ENCODE measurements at regions not wholly inside any gene's neighbourhood (a gene's known extent, or its start where the extent isn't known, plus 50 kb on each side); places are given as distances from the start of the nearest gene placed in this dataset.
"Not testable (repeated sequence)": the region's sequence is repeated elsewhere in the genome, so short reads cannot be mapped to it uniquely, and the experiment has no call there.

DNA sequence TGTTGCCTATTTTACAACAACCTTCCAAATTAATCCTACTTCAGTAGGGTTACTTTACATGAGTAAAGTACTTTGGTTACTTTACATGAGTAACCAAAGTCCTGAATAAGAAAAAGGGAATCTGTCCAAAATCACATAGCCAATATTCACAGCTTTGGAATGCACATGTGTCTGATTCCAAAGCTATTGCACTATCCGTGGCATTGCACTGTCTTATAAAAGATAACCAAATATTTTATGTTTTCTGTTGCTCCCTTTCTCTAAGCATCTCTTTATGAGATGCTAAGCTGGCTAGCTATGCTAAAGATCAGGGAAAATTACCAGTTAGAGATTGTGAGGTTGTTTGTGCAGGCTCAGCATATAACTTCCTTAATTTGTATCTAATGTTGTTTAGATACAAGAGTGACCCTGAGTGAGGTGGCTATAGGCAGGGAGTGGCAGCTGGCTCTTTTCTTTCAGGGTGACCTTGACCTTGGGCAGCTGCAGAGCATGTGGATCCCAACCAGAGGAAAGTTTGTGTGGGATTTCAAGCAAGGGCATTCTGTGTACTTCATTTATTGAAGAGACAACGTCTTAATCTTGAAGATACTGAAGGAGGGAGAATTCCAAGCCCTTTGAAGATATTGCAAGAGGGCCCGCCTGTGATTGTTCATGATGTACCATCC, 366.1 kb upstream of the ANKRD30A start:
- FAIRE-seq = no peak

DNA sequence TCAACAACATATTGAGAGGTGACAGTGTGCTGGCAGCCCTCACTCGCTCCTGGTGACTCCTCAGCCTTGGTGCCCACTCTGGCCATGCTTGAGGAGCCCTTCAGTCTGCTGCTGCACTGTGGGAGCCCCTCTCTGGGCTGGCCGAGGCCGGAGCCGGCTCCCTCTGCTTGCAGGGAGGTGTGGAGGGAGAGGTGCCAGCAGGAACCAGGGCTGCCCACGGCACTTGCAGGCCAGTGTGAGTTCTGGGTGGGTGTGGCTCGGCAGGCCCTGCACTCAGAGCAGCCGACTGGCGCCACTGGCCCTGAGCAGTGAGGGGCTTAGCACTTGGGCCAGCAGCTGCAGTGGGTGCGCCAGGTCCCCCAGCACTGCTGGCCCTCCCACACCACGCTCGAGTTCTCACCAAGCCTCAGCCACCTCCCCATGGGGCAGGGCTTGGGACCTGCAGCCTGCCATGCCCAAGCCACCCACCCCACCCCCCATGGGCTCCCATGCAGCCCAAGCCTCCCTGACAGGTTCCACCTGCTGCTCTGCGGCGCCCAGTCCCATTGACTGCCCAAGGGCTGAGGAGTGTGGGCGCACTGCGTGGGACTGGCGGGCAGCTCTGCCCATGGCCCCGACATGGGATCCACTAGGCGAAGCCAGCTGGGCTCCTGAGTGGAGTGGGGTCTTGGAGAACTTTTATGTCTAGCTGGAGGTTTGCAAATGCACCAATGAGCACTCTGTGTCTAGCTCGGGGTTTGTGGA, 377.1 kb upstream of the ANKRD30A start:
- no peak for FAIRE-seq

DNA sequence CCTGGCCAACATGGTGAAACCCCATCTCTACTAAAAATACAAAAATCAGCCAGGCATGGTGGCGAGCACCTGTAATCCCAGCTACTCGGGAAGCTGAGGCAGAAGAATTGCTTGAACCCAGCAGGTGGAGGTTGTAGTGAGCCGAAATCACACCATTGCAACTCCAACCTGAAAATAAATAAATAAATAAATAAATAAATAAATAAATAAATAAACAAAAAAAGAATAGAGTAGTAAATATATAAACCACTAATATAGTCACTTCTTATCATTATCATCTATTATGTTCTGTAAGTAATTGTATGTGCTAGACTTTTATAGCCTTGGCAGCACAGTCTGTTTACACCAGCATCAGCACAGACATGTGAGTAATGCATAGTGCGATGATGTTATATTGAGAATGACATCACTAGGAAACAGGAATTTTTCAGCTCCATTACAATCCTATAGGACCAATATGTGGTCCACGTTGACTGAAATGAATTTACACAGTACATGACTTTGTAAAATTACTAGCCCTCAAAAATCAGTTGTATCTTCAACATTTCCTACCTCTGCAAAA, 385.4 kb upstream of the ANKRD30A start:
- no peak for FAIRE-seq

DNA sequence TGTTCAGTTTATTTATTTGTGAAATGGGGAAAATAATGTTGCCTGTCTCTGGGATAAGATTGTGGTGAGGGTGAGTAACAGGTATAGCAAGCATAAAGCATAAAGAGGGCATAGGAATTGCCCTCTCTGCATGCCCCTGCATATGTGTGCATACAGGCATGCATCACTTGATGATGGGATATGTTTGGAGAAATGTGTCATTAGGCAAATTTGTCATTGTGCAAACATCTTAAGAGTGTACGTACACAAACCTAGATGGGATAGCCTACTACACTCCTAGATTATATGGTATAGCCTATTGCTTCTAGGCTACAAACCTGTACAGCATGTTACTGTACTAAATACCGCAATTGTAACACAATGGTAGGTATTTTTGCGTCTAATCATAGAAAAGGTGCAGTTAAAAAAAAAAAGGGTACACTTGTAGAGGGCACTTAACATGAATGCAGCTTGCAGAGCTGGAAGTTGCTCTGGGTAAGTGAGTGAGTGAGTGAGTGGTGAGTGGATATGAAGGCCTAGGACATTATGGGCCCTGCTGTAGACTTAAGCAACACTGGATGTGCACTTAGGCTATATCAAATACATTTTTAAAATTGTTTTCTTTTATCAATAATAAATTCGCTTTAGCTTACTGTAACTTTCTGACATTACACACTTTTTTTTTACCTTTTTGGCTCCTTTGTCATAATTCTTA, 386.5 kb upstream of the ANKRD30A start:
- FAIRE-seq = no peak

DNA sequence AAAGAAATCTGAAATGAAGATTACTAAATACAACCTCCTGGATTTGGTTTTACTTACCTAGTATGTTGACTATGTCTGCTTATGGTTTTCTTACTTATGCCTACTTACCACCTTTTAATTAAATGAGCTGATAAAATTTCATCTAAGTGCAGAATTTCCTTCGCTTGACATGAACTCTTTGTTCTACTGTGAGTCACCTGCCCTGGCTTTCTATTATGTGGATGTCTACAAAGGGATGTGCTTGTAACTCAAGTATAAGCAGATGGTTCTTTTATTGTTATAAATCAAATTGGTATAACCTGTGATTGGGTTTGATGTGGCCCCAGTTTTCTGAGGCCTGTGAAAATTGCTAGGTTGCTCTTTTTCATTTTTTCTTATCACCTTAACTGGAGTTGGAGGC, 389.1 kb upstream of the ANKRD30A start:
- FAIRE-seq = no peak

DNA sequence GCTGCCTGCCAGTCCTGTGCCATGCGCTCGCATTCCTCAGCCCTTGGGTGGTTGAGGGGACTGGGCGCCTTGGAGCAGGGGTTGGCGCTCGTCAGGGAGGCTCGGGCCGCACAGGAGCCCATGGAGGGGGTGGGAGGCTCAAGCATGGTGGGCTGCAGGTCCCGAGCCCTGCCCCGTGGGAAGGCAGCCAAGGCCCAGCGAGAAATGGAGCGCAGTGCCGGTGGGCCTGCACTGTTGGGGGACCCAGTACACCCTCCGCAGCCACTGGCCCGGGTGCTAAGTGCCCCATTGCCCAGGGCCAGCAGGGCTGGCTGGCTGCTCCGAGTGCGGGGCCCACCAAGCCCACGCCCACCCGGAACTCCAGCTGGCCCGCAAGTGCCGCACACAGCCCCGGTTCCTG, 390.8 kb upstream of the ANKRD30A start:
- not testable (repeated sequence) for FAIRE-seq

DNA sequence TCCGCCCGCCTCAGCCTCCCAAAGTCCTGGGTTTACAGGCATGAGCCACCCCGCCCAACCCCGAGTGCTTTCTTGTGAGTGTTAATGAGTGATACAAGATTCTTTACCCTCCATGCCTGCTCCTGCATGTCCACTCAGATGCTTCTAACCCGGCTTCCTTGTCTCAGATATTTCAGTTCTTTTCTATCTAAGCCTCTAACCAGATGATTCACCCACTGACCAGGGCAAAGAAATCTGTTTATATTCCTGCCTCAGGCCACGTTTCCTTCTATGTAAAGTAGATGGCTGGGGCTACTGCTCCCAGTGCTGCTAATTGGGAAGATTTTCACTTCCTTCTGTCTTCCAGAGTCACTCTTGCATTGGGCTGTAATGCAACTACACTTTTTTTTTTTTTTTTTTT, 395.1 kb upstream of the ANKRD30A start:
- no peak for FAIRE-seq

DNA sequence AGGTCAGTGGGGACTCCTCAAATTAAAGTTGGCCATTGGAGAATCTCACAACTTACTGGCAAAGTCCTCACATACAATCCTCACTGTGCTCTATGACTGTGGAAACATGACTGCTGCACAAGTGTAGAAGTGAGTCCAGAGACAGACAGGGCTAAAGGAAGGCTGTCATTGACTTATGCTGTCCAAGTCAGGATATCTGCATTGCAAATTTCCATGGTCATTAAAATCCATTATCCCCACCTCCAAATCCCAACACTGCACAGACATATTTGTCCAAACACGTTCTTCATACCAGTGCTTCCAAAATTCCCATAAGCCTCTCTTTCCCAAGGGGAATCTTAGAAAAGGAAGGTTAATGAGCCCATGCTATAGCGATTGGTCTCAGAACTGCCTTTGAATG, 396.8 kb upstream of the ANKRD30A start:
- no peak for FAIRE-seq

DNA sequence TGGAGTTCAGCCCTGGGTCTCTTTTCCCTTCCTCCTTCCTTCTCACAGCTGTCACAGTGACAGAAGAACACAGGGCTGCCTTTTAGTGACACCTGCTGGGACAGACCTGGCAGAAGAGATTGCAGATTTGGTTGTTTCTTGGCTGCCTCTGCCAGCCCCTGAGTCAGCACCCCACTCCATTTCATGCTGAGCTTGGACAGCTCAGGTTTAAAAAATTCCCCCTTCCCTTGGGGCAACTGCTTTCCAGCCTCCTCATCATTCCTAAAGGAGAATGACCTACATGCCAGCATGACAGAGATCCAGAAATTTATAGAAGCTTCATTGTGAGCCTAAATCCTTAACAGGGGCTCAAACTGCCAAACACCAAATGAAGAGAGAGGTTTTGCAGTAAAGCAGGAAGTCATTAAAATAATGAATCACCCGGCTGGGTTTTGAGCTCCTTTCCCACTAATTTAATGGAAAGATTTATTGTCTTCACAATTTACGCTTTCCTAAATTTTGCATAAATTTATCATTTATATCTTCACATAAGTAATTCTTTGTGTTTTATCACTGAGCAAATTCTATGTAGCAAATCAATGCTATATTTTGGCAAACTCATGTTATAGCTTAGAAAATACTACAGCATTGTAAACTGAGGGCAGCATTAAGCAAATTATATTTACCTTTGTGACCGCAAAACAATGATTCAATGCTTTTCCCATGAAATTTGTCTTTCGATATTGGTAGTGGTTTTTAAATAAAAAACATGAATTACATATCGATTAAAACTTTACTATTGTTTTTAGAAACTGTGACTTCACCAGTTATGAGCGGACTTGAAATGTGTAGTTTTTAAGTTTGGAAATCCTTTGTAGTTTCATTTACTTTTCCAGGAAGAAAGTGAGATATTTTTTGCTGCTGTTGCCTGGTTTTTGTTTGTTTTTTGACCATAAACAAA, 399.5 kb upstream of the ANKRD30A start:
- no peak for FAIRE-seq

DNA sequence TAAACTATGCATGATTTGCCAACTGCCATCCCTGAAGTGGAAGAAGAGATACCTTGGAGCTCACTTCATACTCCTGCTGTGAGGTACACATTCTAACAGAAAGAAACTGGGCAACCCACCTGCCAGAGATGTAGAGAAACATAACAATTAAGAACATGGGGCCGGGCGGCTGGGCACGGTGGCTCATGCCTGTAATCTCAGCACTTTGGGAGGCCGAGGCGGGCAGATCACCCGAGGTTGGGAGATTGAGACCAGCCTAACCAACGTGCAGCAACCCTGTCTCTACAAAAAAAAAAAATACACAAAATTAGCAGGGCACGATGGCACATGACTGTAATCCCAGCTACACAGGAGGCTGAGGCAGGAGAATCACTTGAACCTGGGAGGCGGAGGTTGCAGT, 402.6 kb upstream of the ANKRD30A start:
- no peak for FAIRE-seq

DNA sequence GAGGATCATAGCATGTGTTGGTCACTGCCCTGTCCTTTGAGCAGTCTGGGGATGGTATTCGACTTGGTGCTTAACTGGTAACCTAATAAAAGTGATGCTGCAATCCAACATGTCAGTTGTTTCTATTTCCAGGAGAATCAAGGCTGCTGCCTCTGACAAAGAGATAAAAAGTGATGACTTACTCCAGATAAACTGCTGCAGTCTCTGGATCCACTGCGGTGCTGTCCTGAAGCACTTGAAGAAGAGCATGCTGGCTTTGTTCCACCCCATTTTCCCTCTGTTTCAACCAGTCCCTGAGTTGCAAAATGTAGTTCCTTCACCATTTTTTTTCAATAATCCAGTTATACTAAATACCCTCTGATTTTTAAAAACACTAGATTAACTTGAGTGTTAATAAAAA, 403.5 kb upstream of the ANKRD30A start:
- no peak for FAIRE-seq

DNA sequence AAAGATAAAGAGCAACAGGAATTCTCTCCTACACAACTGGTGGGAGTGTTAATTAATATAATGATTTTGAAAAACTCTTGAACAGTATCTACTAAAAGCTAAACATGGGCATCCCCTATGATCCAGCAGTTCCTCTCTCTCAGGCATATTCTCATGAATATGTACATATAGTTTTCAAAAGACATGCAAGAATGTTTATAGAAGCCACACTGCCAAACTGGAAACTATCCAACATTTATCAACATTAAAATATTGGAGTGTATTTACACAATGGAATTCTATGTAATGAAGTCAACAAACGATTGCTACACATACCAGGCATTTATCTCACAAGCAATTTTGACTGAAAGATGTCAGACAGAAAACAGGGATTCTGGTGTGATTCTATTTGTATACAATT, 404.5 kb upstream of the ANKRD30A start:
- FAIRE-seq = no peak

DNA sequence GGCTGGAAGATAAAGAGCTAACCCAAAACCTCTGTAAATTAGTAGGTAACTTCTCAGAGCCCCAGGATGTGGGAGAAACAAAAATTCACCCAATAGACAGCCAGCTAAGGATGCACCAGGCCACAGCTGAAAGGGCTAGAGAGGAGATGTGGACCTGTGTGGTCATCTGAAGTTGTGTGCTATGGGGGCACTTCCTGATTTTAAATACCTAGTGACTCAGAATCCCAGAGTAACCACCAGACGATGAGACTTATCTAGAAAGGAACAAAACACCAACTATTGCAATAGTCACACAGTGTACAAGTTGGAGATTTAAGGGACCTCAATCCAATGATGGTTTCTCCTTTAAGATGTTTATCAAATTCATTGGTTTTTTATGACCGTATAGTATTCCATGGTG, 408.3 kb upstream of the ANKRD30A start:
- FAIRE-seq = no peak

DNA sequence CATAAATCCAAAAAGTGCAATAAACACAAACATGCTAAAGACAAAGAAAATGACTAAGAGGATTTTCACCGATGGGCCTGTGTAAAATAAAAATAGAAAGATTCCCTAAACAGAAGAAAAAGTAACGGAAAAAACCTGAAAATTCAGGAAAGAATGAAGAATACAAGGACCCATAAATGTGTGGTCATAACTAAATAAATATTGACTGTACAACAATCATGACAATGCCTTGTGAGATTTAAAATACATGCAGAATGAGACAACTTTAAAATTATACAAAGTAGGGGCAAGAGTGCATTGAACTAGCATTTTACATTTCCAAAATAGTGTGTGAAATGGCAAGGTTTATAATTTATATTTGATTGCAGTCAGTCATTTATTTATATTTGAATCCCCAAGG, 409.1 kb upstream of the ANKRD30A start:
- FAIRE-seq = no peak

DNA sequence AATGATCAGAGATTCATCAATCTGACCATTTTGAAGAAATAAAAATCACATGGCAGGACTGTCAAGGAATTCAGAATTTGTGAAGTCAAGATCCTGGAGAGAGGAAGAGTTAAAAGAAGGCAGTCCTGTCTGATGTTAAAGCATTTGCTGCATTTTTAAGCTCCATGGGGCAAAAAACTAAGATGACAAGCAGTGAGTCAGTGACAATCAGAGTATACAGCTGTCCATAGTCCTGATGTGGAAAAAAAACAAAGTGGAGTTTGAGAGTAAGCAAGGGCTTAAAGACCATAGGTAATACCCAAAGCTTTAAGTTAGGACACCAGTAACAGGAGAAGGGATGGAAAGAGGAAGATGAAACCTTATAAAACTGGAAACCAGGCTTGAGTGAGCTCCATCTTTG, 412.7 kb upstream of the ANKRD30A start:
- FAIRE-seq = no peak

DNA sequence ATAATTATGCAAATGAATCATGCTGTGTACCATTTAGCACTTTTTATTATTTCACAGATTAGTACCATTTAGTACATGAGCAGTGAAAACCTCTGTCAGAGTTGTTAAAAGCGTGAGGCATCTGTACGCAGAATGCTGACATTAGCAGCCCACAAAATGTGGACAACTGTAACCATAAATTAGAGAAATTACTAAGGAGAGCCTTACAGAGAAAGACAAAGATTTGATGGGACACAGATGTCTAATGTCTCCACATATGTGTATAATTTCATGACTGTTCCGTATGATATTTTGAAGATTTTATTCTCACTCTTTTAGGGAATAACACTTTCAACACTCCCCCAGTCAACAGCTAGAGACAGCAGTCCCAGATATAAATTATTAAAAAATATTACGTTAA, 414.0 kb upstream of the ANKRD30A start:
- no peak for FAIRE-seq

DNA sequence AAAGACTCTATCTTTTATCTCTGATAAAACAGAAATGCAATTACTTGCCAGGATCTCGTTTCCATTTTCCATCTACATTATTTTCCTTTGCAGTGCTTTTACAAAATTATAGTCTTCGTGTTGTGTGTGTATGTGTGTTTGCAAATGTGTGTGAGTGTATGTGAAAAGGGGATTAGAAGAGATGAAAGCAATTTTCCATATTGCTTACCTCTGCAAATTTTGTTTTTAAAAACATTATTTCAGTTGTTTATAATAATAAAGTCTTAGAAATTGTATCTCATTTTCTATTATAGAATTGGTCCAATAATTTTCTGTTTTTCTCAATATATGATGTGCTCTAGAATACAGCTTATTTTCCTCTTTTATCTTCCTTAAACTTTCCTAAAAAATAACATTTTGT, 421.3 kb upstream of the ANKRD30A start:
- FAIRE-seq = no peak

DNA sequence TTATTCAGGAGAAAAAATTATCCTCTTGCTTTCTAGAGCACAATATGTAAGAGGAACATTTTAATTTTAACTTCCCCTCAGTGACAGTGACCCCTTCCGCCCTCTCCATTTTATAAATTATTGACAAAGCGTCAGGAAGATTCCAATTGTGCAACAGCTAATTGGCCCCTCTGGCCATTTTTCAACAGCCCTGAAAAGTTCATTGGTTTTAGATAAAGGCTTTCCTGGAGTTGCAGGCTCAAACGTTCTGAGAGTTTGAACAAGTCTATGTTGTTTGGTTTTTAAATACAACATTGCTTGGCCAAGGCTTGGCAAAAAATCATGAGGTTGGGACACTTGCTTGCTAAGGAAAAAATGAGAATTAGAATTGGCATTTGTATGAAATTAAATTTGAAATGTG, 422.2 kb upstream of the ANKRD30A start:
- no peak for FAIRE-seq

DNA sequence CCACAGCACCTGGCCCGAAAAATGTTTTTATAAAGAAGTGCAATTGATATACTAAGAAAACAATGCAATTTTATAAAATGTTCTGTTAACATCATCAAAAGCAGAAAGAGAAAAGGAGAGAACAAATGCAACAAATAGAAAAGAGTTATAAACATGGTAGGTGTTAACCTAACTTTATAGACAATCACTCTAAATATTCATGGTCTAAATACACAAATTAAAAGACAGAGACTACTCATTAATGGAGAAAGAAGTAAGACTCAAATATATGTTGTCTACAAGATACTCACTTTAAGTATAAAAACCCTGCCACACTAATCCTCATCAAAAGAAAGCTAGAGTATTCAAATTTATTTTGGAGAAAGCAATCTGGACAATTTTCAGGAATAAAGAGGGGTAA, 425.3 kb upstream of the ANKRD30A start:
- no peak for FAIRE-seq

DNA sequence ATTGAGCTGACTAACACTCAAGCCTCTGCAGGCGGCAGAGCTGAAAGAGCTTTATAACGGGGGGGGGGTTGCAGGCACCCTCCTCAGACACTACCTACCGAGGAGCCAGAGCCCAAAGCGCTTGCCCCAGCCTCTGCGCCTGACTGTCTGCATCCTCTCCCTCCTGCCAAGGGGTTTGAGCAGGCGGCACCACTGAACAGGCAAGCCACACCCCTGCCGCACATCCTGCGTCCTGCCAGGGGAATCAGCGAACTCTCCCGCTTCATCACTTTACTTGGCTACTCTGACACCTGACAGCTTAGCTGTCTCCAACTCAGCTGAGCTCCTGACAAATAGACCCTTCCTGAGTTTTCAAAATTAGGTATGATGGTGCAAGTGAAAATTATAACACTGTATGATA, 432.6 kb upstream of the ANKRD30A start:
- no peak for FAIRE-seq

DNA sequence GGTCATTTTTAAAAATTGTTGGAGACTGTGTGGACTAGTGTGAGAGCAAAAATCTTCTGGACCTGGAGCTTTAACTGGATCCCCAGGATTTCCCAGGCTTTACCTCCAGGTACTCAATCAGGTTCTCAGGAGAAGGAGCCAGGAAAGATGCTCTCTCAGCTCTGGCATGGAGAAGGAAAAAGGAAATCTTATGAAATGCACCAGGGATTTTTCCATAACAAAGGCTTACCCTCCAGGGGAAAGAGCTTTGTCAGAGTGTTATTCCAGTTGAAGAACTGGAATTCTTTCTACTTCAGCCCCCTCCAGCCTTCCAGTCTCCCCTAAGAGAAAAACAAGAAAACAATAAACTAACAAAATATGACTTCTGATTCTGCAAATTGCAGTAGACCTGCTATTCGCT, 436.7 kb upstream of the ANKRD30A start:
- no peak for FAIRE-seq

DNA sequence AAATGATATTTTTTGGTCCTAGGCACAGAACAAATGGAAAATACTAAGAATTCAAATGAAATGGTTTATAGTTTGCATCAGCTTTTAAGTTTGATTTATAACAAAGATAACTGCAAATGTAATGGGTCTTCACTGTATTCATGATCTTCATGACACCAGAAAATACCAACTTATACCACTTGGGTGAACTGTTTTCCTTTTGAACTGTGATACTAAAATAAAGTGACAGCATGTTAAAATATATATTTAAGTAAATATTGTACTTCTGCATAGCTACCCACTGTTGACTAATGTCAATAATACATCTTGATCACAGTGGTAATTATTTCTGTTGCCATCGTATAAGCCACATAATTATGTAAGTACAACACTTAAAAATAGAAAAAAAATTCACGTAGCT, 442.0 kb upstream of the ANKRD30A start:
- no peak for FAIRE-seq
